SK-N-SH treated with all-trans-retinoic acid at 6 μM for 48 hours (cell line): ENCODE measurements at regions not wholly inside any gene's neighbourhood (a gene's known extent, or its start where the extent isn't known, plus 50 kb on each side); places are given as distances from the start of the nearest gene placed in this dataset.
"Not testable (repeated sequence)": the region's sequence is repeated elsewhere in the genome, so short reads cannot be mapped to it uniquely, and the experiment has no call there.

Source experiments
- ATAC-seq: fragments of 200-7000 bp; cut with Tn5 transposase; 3 replicates; pipeline ENCODE4 v1.9.1; 2020; ENCODE audit warnings: mild to moderate bottlenecking, moderate library complexity
- ARNTL ChIP-seq: fragments of 450-650 bp; formaldehyde crosslinking; IDR thresholded peaks from 2 replicates; pipeline ENCODE4 v1.5.0; 2020; ENCODE audit warnings: low read depth, mild to moderate bottlenecking, moderate library complexity, borderline replicate concordance
- BACH2 ChIP-seq: fragments of 250-450 bp; sonication (Bioruptor Pico); IDR thresholded peaks from 2 replicates; pipeline ENCODE4 v1.9.0; 2021; ENCODE audit warnings: mild to moderate bottlenecking, borderline replicate concordance
- CSDC2 ChIP-seq: fragments of 250-450 bp; sonication (Bioruptor Pico); IDR thresholded peaks from 2 replicates; pipeline ENCODE4 v1.5.0; 2020; ENCODE audit warnings: mild to moderate bottlenecking, moderate library complexity
- GLIS3 ChIP-seq: fragments of 250-450 bp; sonication (Bioruptor Pico); IDR thresholded peaks from 2 replicates; pipeline ENCODE4 v1.5.0; 2020; ENCODE audit warnings: mild to moderate bottlenecking, moderate library complexity
- ISL1 ChIP-seq: fragments of 250-450 bp; sonication (Bioruptor Pico); IDR thresholded peaks from 2 replicates; pipeline ENCODE4 v2.1.2; 2022; ENCODE audit warnings: mild to moderate bottlenecking, moderate library complexity
- ZC3H10 ChIP-seq: fragments of 250-450 bp; sonication (Bioruptor Pico); IDR thresholded peaks from 2 replicates; pipeline ENCODE4 v1.5.1; 2021; ENCODE audit warnings: mild to moderate bottlenecking, moderate library complexity
- ZFP30 ChIP-seq: fragments of 450-650 bp; formaldehyde crosslinking; IDR thresholded peaks from 2 replicates; pipeline ENCODE4 v1.5.0; 2022; ENCODE audit warnings: mild to moderate bottlenecking, moderate library complexity
- ZNF70 ChIP-seq: fragments of 450-650 bp; formaldehyde crosslinking; IDR thresholded peaks from 2 replicates; pipeline ENCODE4 v1.5.0; 2020; ENCODE audit warnings: mild to moderate bottlenecking, moderate library complexity
- TF ChIP-seq, protein P1 (sequence below): fragments of 250-450 bp; sonication (Bioruptor Pico); IDR thresholded peaks from 2 replicates; pipeline ENCODE4 v1.5.1; 2020; ENCODE audit warnings: low read depth, mild to moderate bottlenecking, moderate library complexity
- TF ChIP-seq, protein P2 (sequence below): fragments of 250-450 bp; sonication (Bioruptor Pico); IDR thresholded peaks from 2 replicates; pipeline ENCODE4 v1.8.0; 2020; ENCODE audit warnings: mild to moderate bottlenecking, moderate library complexity, borderline replicate concordance
- TF ChIP-seq, protein P3 (sequence below): fragments of 250-450 bp; sonication (Bioruptor Pico); IDR thresholded peaks from 2 replicates; pipeline ENCODE4 v1.5.0; 2020; ENCODE audit warnings: mild to moderate bottlenecking, moderate library complexity

DNA sequence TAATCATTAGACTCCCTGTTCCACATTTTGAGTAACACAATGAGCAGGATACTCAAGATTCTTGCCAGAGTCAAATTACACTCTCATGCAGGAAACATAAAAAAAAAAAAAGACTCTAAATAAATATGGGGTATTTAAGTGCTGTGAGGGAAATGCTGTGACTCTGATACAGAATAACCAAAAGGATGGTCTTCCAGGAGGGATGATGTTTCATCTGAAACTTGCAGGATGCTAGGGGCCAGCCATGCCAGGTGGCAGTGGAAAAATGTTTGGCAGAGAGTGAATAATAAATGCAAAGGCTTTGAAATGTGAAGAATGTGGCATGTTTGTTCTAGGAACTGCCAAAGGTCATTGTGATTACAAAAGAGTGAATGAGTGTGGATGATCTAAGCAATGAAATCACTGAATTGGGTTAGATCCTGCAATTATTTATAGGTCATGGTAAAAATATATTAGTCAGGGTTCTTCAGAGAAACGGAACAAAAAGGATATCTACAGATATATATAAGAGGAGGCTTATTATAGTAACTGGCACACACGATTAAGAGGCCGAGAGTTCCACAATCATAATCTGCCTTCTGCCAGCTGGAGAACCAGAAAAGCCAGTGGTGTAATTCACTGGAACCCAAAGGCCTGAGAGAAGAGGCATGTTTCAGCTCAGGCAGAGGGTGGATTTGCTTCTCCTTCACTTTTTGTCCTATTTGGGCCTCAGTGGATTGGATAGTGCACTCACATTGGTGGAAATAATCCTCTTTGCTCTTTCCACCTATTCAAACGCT lies 1832.8 kb upstream of the MIR17HG start:
- ATAC-seq = peak; percentile 64
- TF ChIP-seq GLIS3 (CRISPR knock-in tag) (no peak), ZFP30 (CRISPR knock-in tag) (no peak), ISL1 (CRISPR knock-in tag) (peak; percentile 67)
- TF ChIP-seq, protein P1, sequence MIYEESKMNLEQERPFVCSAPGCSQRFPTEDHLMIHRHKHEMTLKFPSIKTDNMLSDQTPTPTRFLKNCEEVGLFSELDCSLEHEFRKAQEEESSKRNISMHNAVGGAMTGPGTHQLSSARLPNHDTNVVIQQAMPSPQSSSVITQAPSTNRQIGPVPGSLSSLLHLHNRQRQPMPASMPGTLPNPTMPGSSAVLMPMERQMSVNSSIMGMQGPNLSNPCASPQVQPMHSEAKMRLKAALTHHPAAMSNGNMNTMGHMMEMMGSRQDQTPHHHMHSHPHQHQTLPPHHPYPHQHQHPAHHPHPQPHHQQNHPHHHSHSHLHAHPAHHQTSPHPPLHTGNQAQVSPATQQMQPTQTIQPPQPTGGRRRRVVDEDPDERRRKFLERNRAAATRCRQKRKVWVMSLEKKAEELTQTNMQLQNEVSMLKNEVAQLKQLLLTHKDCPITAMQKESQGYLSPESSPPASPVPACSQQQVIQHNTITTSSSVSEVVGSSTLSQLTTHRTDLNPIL (CRISPR knock-in tag) = 0 out of 2 replicates have a peak, but pooled peaks have one; percentile 39

DNA sequence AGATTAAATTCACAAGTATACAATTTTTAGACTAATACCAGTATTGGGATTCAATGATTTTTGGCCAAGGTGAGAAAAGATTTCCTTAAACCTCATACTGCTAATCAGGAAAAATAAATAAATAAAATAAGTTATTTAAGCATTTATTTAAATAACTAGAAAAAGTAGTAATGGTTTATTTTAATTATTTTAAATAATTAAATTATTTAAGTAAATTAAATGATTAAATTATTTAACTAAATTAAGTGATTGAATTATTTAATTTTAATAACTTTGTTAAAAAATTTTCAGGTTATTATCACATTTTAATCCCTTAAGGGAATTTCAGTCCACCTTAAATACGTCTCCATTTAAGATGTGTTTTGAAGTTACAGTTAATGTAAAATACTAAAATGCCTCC lies 1831.5 kb upstream of the MIR17HG start:
- TF ChIP-seq BACH2 (CRISPR knock-in tag) (no peak), ZNF70 (CRISPR knock-in tag) (no peak), ISL1 (CRISPR knock-in tag) (no peak)
- no peak for ATAC-seq

DNA sequence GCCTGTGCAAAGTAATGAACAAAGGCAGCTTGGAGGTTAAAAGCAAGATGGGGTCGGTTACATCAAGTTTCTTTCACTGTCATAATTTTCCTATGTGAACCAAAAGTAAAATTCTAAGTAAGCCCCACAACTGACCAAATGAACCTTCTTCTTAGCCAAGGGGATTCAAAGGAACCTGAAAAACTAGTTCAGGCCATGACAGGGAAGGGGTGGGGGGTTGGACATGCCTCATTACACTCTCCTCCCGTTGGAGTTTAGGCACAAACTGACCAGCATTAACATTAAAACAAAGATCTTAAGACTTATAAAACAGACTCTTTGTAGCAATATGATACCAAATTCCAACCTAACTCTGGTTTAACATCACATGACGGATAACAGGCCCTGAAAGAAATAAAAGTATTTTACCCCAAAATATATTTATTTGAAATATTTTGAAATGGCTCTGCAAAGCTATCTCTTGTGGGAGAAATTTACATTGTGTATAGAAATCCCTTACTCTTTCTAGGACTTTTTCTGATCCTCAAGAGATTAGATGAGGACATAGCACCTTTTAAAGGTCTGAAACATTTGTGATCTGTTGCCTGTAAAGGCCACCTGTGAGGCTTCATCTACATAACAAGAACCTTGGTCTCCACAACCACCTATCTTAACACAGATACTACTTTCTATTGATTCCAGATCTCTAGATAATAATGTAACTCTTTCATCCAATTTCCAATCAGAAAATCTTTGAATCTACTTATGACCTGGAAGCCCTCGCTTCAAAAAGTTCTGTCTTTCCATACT lies 1829.0 kb upstream of the MIR17HG start:
- TF ChIP-seq ARNTL (CRISPR knock-in tag) (no peak), ZC3H10 (CRISPR knock-in tag) (no peak)
- TF ChIP-seq, all 23 proteins: peak for 0
- no peak for ATAC-seq

DNA sequence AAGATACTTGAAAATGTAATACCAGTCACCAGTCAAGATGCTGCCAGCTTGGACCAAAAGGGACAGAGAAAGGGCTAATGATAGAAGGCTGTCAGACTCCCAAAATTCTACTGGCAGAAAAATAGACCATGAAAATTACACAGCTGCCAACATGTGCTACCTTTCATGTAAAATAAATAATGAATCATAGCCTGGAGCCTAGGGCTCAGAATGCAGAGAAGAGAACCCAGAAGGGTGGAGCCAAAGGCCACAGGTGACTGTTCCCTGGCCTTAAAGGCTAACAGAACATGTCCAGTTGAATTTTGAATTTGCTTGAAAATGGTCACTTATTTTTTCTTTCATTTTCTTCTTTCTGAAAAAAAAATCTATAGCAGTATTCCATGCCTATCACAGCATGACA lies 1827.0 kb upstream of the MIR17HG start:
- no peak for ATAC-seq
- TF ChIP-seq, protein P2, sequence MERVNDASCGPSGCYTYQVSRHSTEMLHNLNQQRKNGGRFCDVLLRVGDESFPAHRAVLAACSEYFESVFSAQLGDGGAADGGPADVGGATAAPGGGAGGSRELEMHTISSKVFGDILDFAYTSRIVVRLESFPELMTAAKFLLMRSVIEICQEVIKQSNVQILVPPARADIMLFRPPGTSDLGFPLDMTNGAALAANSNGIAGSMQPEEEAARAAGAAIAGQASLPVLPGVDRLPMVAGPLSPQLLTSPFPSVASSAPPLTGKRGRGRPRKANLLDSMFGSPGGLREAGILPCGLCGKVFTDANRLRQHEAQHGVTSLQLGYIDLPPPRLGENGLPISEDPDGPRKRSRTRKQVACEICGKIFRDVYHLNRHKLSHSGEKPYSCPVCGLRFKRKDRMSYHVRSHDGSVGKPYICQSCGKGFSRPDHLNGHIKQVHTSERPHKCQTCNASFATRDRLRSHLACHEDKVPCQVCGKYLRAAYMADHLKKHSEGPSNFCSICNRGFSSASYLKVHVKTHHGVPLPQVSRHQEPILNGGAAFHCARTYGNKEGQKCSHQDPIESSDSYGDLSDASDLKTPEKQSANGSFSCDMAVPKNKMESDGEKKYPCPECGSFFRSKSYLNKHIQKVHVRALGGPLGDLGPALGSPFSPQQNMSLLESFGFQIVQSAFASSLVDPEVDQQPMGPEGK = no peak
- TF ChIP-seq, protein P3, sequence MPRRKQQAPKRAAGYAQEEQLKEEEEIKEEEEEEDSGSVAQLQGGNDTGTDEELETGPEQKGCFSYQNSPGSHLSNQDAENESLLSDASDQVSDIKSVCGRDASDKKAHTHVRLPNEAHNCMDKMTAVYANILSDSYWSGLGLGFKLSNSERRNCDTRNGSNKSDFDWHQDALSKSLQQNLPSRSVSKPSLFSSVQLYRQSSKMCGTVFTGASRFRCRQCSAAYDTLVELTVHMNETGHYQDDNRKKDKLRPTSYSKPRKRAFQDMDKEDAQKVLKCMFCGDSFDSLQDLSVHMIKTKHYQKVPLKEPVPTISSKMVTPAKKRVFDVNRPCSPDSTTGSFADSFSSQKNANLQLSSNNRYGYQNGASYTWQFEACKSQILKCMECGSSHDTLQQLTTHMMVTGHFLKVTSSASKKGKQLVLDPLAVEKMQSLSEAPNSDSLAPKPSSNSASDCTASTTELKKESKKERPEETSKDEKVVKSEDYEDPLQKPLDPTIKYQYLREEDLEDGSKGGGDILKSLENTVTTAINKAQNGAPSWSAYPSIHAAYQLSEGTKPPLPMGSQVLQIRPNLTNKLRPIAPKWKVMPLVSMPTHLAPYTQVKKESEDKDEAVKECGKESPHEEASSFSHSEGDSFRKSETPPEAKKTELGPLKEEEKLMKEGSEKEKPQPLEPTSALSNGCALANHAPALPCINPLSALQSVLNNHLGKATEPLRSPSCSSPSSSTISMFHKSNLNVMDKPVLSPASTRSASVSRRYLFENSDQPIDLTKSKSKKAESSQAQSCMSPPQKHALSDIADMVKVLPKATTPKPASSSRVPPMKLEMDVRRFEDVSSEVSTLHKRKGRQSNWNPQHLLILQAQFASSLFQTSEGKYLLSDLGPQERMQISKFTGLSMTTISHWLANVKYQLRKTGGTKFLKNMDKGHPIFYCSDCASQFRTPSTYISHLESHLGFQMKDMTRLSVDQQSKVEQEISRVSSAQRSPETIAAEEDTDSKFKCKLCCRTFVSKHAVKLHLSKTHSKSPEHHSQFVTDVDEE (CRISPR knock-in tag) = no peak
- no peak for TF ChIP-seq CSDC2 (CRISPR knock-in tag)

DNA sequence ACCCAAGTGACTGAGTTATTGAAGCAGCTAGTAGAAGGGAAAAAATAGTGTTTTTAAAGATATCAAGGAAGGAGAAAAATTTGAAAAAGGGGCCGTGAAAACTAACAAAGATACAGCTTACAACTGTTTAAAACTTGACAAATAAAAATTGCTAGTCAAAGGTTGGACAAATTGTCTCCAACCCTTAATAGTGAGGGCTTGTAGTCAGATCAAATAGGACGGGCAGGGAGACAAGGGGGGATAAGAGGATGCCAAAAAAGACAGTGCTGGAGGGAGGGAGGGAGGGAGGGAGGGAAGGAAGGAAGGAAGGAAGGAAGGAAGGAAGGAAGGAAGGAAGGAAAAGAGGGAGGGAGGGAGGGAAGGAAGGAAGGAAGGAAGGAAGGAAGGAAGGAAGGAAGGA lies 1825.8 kb upstream of the MIR17HG start:
- not testable (repeated sequence) for ATAC-seq

DNA sequence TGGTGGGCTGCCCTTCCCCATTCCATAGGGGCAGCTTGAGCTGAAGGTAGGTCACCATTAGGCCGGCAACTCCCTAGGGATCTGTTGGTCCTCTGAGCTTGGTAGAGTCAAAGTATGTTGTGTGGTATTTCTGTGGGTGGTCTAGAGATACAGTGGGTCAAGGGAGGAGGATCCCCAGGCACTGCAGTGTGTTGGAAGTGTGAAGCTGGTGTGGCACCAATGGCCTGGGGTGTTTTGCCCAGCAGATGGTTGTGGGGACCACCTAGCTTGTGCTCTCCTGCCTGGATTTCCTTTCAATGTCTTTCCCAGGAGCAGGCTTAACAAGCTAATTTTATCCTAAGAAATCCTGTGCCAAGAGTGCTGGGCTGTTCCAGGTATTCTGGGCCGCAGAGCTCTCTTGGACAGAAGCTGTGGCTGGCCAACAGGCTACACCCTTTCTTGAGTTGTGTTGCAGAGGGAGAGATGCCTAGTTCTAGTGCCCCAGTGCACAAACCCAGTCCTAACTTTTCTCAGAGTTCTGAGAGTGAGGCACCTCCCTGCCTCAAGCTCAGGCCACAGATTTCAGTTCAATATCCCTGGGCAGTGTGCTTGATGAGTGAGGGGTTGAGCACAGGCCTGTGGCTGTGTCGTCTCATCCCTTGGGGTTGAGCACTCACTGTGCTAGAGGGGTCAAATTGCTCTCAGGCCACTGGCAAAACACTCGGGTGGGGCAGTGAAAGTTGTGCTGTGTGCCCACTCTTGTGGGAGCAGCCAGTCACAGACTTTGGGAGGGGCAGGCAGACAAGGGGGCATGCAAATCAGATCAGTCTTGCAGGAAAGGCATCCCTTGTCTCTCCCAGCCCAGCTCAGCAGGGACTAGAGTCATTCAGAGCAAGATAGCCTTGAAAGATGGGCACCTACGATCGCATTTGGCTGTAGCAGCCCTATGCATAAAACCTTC lies 1806.1 kb upstream of the MIR17HG start:
- no peak for TF ChIP-seq CSDC2 (CRISPR knock-in tag)
- TF ChIP-seq, protein P2 = no peak
- no peak for TF ChIP-seq ZNF70 (CRISPR knock-in tag)
- ATAC-seq = no peak
